ENCODE measurements at regions not wholly inside any gene's neighbourhood (a gene's known extent, or its start where the extent isn't known, plus 50 kb on each side); places are given as distances from the start of the nearest gene placed in this dataset.

DNA sequence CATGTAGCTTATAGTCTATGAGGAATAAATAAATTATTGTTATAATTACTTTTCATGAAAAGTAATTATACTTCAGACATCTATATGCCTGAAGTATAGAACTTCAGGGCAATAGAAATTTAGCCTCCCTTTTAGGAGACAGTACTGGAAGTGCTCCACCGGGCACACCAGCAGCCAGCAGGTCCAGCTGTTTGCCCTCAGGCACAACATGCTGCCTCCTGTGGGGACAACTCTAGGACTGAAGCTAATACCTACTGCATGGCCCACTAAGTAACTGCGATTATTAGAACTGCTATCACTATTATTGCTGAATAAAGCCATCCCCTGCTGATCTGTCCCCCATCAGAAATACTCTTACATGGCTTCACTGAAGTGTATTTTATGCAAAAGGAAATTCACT lies 329.6 kb downstream of the MED10 start:
- H3K4me3 Mint-ChIP-seq: no peak overlapping the region

DNA sequence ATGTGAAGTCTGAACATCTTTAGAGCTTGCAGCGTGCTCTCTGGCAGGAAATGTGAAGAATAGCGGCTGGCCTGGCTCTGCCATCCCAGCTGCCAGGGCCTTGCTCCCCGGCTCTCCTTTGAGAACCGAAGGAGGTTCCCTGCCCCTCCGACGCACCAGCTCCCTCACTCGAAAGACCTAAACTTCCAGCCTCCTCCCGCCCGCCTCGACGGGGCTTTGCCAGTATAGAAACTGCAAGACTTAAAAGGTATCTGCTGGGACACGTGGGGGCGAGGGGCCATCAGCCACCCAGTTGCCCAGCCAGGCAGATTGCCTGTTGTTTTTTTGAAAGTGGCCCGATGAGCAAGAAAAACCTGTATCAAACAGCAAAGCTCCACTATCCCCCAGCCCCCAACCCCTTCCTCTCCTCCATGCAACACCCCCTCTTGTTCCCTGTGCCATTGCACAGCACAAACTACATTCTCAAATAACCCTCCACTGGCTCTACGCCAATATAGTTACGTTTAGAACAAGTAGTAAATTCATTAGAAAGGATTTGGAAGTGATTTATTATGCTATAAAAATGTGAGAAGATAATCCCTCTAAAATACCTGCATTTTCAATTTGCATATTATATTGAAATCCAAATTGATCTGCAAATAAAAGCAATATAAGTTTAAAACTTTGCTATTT lies 331.9 kb downstream of the MED10 start:
- ATAC-seq (no peak), DNase-seq (ENCODE audit: low spot score) (no peak)
- no peak overlapping the region for H3K27ac Mint-ChIP-seq
- H3K4me1 Mint-ChIP-seq (ENCODE audit: low read depth in 2 of 2): no peaks in the 10 kb centered on the region
- H3K4me3 Mint-ChIP-seq: no peak overlapping the region
- H3K27me3 Mint-ChIP-seq: no peaks in the 10 kb centered on the region
- H3K36me3 Mint-ChIP-seq: no peaks in the 10 kb centered on the region
- no peaks in the 10 kb centered on the region for H3K9me3 Mint-ChIP-seq

More for the DNA sequence above, 329.6 kb downstream of the MED10 start:
- DNase-seq (ENCODE audit: low spot score): no peak
- no peak overlapping the region for H3K27ac Mint-ChIP-seq
- no peak for ATAC-seq
- H3K9me3 Mint-ChIP-seq: peaks cover 4% of the 10 kb centered on the region
- H3K4me1 Mint-ChIP-seq (ENCODE audit: low read depth in 2 of 2): no peaks in the 10 kb centered on the region
- peaks cover 0 to 11% of the 10 kb centered on the region in 2 donors for H3K27me3 Mint-ChIP-seq
- peaks cover 4% of the 10 kb centered on the region for H3K36me3 Mint-ChIP-seq

DNA sequence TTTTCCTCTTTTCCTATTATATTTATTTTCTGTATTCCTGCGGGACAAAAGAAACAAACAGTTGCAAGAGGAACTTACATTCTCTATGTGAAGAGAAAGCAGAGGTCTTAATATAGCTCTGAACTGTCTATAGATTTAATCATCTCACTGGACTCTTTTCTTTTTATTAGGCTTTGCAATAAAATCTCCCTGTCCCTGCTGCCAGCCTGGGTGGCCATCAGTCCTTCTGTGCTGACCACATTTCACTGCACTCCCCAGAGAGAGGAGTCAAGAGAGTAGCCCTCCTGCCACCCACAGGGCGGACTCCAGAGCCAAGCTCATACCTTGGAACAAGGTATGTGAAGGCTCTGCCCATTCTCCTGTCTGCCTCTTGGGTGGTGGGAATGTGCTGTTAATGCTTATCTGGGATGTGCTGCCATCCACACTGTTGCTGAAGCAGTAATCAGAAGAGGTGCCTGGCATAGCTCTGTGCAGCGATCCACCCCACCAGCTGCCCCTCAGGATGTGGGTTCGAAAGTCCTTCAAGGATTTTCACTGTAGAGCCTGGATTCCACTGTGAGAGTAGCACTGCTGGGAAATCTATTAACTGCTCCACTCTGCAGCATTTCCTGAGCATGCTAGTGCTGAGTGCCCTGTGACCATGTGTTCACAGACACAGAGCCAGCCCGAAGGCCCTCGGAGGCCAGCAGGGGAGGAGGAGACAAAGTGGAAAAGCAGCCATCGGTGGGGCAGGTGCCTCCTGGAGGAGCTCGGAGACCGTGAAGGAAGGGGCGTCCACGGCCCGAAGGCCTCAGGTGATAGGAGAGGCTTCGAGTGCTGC lies 334.6 kb downstream of the MED10 start:
- Mint-ChIP-seq H3K27me3 (no peaks in the 10 kb centered on the region), H3K4me3 (no peak overlapping the region), H3K9me3 (no peaks in the 10 kb centered on the region), H3K4me1 (ENCODE audit: low read depth in 2 of 2) (no peaks in the 10 kb centered on the region), H3K36me3 (no peaks in the 10 kb centered on the region), H3K27ac (no peak overlapping the region)
- ATAC-seq: peak in 1 of 2 donors; percentile 24
- no peak for DNase-seq (ENCODE audit: low spot score)

DNA sequence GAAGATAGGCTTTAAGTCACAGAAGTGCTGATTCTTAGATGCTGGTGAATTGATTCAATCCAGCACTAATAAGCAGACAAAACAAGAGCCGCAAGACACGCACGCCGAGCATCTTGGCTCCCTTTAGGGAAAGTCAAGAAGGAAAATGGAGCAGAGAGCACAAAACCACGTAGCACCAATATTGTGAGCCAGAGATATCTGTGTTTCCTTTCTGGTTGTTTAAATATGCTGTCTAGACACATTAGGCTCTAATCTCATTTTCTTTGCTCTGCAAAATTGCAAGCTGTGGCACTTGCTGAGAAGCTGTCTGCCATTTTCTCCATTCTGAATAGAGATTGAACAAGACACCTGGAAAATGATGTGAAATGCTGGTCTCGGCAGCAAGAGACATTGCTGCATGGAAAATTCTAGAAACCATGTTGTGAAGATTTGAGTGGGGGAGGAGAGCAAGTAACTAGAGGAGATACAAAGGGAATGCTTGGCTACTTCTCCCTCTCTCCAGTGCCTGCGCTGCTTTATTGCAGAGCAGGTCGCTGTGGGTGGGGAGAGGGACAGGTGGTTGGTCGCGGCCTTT lies 336.3 kb downstream of the MED10 start:
- H3K4me1 Mint-ChIP-seq (ENCODE audit: low read depth in 2 of 2): no peaks in the 10 kb centered on the region
- no peaks in the 10 kb centered on the region for H3K36me3 Mint-ChIP-seq
- ATAC-seq: no peak
- H3K9me3 Mint-ChIP-seq: no peaks in the 10 kb centered on the region
- no peak overlapping the region for H3K4me3 Mint-ChIP-seq
- H3K27me3 Mint-ChIP-seq: no peaks in the 10 kb centered on the region
- no peak for DNase-seq (ENCODE audit: low spot score)
- no peak overlapping the region for H3K27ac Mint-ChIP-seq

DNA sequence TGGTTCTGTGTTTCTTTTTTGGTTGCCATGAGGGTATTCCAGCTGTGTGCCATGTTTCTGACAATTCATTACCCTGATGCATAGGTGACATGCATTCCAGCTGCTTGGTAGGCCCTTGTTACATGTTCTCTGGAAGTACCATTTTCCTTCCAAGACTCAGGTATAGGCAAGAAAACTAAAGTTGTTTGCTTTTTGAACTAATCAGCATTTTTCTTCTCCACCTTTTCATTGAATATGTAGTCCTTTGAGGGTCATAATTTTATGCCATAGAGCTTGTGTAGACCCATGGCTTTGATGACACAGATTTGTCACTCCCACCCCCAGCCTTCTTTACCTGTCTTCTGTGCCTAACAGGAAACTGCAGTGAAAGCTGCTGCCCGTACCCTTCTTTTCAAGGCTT lies 339.2 kb downstream of the MED10 start:
- Mint-ChIP-seq H3K9me3 (no peaks in the 10 kb centered on the region), H3K27me3 (no peaks in the 10 kb centered on the region), H3K4me1 (ENCODE audit: low read depth in 2 of 2) (no peaks in the 10 kb centered on the region), H3K27ac (no peak overlapping the region), H3K4me3 (no peak overlapping the region), H3K36me3 (no peaks in the 10 kb centered on the region)
- DNase-seq (ENCODE audit: low spot score) (no peak), ATAC-seq (no peak)

DNA sequence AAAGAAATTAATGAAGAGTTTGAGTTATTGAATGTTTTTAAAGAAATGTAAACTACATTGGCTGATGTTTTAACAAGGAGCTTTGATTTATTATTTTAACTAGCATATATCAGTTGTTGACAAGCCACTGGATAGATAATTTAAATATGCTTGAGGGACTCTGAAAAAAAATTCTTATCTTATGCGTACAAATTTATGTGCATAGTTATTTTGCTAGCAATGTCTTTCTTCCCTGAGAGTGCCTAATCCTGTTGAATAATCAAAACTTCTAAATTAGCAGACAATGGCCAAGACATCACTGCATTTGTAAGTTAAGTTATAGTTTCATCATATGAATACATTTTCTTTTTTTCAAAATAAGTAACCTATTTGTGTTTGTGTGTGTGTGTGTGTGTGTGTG lies 342.3 kb downstream of the MED10 start:
- Mint-ChIP-seq H3K4me1 (ENCODE audit: low read depth in 2 of 2) (no peaks in the 10 kb centered on the region), H3K36me3 (no peaks in the 10 kb centered on the region), H3K27ac (no peak overlapping the region), H3K9me3 (peaks cover 6% of the 10 kb centered on the region), H3K4me3 (no peak overlapping the region), H3K27me3 (no peaks in the 10 kb centered on the region)
- ATAC-seq: no peak
- no peak for DNase-seq (ENCODE audit: low spot score)

DNA sequence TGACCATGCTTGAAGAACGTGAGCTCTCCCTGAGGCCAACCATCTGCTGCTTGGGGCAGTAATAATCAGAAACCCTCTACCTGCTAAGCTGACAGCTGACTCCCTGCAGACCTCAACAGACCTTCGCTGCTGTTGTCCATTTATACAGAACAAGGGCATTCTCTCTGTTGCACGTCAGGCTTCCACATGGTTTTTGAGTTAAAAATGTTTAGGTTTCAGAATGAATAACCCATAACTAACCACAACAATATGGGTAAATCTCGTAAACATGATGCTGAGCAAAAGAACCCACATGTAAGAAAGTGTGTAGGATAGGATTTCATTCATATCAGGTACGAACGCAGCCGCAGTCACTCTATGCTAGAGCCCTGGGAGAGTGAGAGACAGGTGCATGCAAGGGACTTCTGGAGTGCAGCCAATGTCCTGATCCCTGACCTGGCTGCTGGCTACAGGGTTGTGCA lies 348.5 kb downstream of the MED10 start:
- no peak overlapping the region for H3K4me3 Mint-ChIP-seq
- no peaks in the 10 kb centered on the region for H3K4me1 Mint-ChIP-seq (ENCODE audit: low read depth in 2 of 2)
- H3K27ac Mint-ChIP-seq: no peak overlapping the region
- H3K27me3 Mint-ChIP-seq: no peaks in the 10 kb centered on the region
- peaks cover 6% of the 10 kb centered on the region for H3K9me3 Mint-ChIP-seq
- no peak for DNase-seq (ENCODE audit: low spot score)
- H3K36me3 Mint-ChIP-seq: no peaks in the 10 kb centered on the region
- no peak for ATAC-seq

DNA sequence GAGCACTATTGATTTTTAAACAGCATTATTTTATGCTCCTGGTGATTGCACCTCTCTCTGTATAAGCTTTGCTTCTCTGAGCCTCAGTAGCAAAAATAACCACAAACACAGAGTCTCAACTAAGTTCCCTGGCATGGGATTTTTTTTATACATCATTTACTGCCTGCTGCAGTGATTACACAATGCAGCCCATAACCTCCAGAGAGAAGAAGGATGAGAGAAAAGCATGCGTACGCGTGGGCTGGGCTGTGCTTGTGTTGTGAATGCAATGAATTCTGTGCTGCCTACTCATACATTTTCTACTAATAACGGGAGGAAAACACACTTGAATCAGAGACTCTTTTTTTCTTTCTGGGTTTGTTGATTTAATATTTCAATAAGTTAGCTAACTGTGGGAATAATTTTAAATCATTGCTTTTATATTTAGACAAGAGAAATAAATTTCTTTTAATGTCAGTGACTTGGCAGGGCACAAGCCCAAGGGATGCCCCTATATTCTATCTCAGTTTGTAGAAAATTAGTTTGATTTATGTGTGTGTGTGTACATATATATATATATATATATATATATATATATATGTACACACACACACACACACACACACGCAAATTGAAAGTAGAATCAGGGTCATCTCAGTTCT lies 351.5 kb downstream of the MED10 start:
- no peak overlapping the region for H3K27ac Mint-ChIP-seq
- H3K36me3 Mint-ChIP-seq: no peaks in the 10 kb centered on the region
- ATAC-seq: no peak

DNA sequence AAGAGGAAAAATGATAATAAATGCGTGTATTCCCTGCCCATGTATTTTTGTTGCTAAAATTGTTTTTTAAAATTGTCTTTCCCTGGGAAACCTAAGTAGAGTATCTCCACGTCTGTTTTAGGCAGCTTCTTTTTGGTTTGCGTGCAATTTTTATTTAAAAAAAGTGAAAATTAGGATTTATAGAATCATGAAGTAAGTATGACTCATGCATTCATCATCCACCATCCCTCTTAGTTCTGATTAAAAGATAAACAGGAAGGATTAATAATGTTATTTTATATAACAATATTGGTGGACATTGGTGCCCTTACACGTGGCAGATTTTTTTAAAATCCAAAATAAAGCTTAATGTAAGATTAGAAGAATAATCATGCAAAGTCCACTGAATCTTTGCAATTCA lies 358.7 kb downstream of the MED10 start:
- H3K9me3 Mint-ChIP-seq: no peaks in the 10 kb centered on the region
- H3K36me3 Mint-ChIP-seq: no peaks in the 10 kb centered on the region
- ATAC-seq (no peak), DNase-seq (ENCODE audit: low spot score) (no peak)
- H3K27me3 Mint-ChIP-seq: no peaks in the 10 kb centered on the region
- no peak overlapping the region for H3K27ac Mint-ChIP-seq
- no peak overlapping the region for H3K4me3 Mint-ChIP-seq
- no peaks in the 10 kb centered on the region for H3K4me1 Mint-ChIP-seq (ENCODE audit: low read depth in 2 of 2)

More for the DNA sequence above, 351.5 kb downstream of the MED10 start:
- Mint-ChIP-seq H3K9me3 (peaks cover 6% of the 10 kb centered on the region), H3K4me1 (ENCODE audit: low read depth in 2 of 2) (no peaks in the 10 kb centered on the region), H3K4me3 (no peak overlapping the region), H3K27me3 (no peaks in the 10 kb centered on the region)
- no peak for DNase-seq (ENCODE audit: low spot score)

DNA sequence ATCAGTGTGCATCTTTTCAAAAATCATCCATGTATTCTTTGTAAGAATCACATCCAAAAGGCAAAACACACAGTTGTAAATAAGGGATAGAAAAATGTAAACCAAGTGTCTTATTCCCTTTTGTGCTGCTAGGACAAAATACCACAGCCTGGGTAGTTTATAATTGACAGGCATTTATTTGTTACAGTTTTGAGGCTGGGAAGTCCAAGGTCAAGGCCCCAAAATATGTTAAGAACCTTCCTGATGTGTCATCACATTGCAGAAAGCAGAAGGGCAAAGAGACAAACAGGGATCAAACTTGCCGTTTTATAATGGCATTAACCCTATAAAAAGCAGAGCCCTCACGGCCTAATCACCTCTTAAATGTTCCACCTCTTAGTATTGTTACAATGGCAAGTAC lies 364.8 kb downstream of the MED10 start:
- no peak overlapping the region for H3K27ac Mint-ChIP-seq
- H3K9me3 Mint-ChIP-seq: no peaks in the 10 kb centered on the region
- ATAC-seq (no peak), DNase-seq (ENCODE audit: low spot score) (no peak)
- no peaks in the 10 kb centered on the region for H3K27me3 Mint-ChIP-seq
- no peaks in the 10 kb centered on the region for H3K36me3 Mint-ChIP-seq
- H3K4me3 Mint-ChIP-seq: no peak overlapping the region
- H3K4me1 Mint-ChIP-seq (ENCODE audit: low read depth in 2 of 2): no peaks in the 10 kb centered on the region

DNA sequence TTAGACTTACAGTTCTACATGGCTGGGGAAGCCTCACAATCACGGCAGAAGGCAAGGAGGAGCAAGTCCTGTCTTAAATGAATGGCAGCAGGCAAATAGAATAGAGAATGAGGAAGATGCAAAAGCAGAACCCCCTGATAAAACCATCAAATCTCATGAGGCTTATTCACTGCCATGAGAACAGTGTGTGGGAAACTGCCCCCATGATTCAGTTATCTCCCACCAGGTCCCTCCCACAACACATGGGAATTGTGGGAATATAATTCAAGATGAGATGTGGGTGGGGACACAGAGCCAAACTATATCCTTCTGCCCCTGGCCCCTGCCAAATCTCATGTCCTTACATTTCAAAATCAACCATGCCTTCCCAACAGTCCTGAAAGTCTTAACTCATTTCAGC lies 367.1 kb downstream of the MED10 start:
- no peaks in the 10 kb centered on the region for H3K36me3 Mint-ChIP-seq
- H3K4me3 Mint-ChIP-seq: no peak overlapping the region
- H3K27me3 Mint-ChIP-seq: no peaks in the 10 kb centered on the region
- H3K4me1 Mint-ChIP-seq (ENCODE audit: low read depth in 2 of 2): no peaks in the 10 kb centered on the region
- DNase-seq (ENCODE audit: low spot score) (no peak), ATAC-seq (no peak)
- no peaks in the 10 kb centered on the region for H3K9me3 Mint-ChIP-seq
- H3K27ac Mint-ChIP-seq: no peak overlapping the region

DNA sequence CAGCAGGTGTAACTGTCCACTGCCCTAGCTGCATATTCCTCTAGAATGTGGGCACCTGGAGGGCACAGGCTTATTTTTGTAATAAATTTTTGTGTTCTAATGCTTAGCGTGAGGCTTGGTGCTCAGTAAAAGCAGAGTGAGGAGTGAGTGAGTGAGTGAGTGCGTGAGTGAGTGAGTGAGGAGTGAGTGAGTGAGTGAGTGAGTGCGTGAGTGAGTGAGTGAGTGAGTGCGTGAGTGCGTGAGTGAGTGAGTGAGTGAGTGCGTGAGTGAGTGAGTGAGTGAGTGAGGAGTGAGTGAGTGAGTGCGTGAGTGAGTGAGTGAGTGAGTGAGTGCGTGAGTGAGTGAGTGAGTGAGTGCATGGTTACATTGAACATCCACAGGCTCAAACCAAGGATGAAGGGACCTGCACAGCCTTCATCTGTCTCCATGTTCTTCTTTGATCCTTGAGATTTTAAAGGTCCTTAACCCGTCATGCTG lies 371.5 kb downstream of the MED10 start:
- no peaks in the 10 kb centered on the region for H3K36me3 Mint-ChIP-seq
- H3K27me3 Mint-ChIP-seq: peaks cover 0 to 6% of the 10 kb centered on the region in 2 donors
- no peak for ATAC-seq
- H3K4me3 Mint-ChIP-seq: no peak overlapping the region
- DNase-seq (ENCODE audit: low spot score): no peak
- H3K9me3 Mint-ChIP-seq: no peaks in the 10 kb centered on the region
- no peaks in the 10 kb centered on the region for H3K4me1 Mint-ChIP-seq (ENCODE audit: low read depth in 2 of 2)
- no peak overlapping the region for H3K27ac Mint-ChIP-seq

DNA sequence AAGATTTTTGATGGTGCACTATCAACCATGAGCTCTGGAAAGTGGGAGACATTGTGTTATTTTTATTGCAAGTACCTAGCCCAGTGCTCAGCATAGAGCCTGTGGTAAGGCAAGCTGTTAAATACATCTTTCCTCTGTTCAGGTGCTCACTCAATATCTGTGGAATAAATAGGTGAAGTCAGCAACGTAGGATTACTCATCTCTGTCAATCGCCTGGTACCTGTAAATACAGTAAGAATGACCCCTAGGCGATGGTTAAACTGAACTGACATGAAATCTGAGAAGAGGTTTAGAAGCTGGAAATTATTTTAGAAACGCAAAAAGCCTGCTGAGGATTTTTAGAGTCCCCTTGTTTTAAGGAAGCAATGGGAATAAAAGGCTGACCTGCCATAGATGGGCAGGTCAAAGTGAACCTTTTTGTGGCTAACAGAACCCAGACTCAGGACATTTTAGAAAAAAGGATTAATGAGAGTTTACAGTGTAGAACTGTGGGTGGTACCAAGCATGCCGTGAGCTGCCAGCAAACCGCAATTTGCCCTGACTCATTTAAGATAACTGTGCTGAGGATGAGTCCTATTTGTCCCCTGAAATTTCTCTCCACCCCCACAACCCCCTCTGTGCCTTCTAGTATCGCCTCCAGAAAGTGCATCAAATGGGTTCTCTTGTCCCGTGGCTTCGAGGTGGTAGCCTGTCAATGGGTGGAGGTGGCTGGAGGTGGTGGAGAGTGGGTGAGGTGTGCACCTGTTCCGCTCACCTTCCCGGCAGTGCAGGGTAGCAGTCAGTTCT lies 375.1 kb downstream of the MED10 start:
- no peaks in the 10 kb centered on the region for H3K36me3 Mint-ChIP-seq
- H3K27ac Mint-ChIP-seq: no peak overlapping the region
- no peaks in the 10 kb centered on the region for H3K9me3 Mint-ChIP-seq
- no peaks in the 10 kb centered on the region for H3K4me1 Mint-ChIP-seq (ENCODE audit: low read depth in 2 of 2)
- H3K4me3 Mint-ChIP-seq: no peak overlapping the region
- no peak for ATAC-seq
- no peak for DNase-seq (ENCODE audit: low spot score)
- peaks cover 0 to 6% of the 10 kb centered on the region in 2 donors for H3K27me3 Mint-ChIP-seq

Data from natural killer cell treated with Interleukin-12 subunit alpha and Interleukin-12 subunit beta and Interleukin-15 and Interleukin-18, amount 100 ng/mL, for 72 hours (primary cell).